Brain microvascular endothelial cell (primary cell): ENCODE measurements at regions not wholly inside any gene's neighbourhood (a gene's known extent, or its start where the extent isn't known, plus 50 kb on each side); places are given as distances from the start of the nearest gene placed in this dataset.
A peak's percentile ranks its signal among the peaks of the same experiment; 100 is the strongest.

Source experiments
- DNase-seq: peaks from one replicate; pipeline ENCODE4 v3.0.0-alpha.2; 2020
- H3K27ac ChIP-seq: fragments of 250-450 bp; sonication (Bioruptor Pico); 2 replicates; pipeline ENCODE4 v1.5.1; 2020; ENCODE audit warnings: mild to moderate bottlenecking, moderate library complexity
- H3K27me3 ChIP-seq: fragments of 250-450 bp; sonication (Bioruptor Pico); replicated peaks from 2 replicates; pipeline ENCODE4 v1.5.1; 2020; ENCODE audit warnings: mild to moderate bottlenecking
- H3K36me3 ChIP-seq: fragments of 250-450 bp; sonication (Bioruptor Pico); replicated peaks from 2 replicates; pipeline ENCODE4 v1.5.1; 2020; ENCODE audit warnings: mild to moderate bottlenecking
- H3K4me3 ChIP-seq: 2 replicates; pipeline ENCODE4 v1.5.1; 2011; ENCODE audit warnings: low read depth, mild to moderate bottlenecking, control low read depth, low read length, moderate library complexity
- CTCF ChIP-seq: IDR thresholded peaks from 2 replicates; pipeline ENCODE4 v1.5.1; 2011; ENCODE audit warnings: low read depth, mild to moderate bottlenecking, moderate library complexity, low read length, control low read depth, inconsistent platforms; ENCODE audit errors: missing control alignments
- in situ Hi-C: cut with HindIII; loops from 2 replicates; pipeline ENCODE4 v1.10.0; 2017; ENCODE audit warnings: low sequenced_read_pairs, low pct_ligation_motif_present

GRCh38 chr2:226664661-226665060, 135.0 kb downstream of the IRS1 start:
- H3K36me3 ChIP-seq = no peaks in the 10 kb centered on the region
- H3K27me3 ChIP-seq = no peaks in the 10 kb centered on the region
- H3K4me3 ChIP-seq = no peak overlapping the region
- no peak for TF ChIP-seq CTCF
- no peak overlapping the region for H3K27ac ChIP-seq
- in situ Hi-C loops = no loop called here
- no peak for DNase-seq

- Histone ChIP-seq H3K27me3 (no peaks in the 10 kb centered on the region), H3K36me3 (no peaks in the 10 kb centered on the region), H3K4me3 (no peak overlapping the region), H3K27ac (no peak overlapping the region)
- in situ Hi-C loops = no loop called here
- no peak for TF ChIP-seq CTCF
- DNase-seq = no peak
Observed at GRCh38 chr2:226664140-226664539, 135.5 kb downstream of the IRS1 start.

GRCh38 chr2:226661789-226662545, 137.7 kb downstream of the IRS1 start:
- peak overlapping the region; percentile 75 for H3K27ac ChIP-seq
- TF ChIP-seq CTCF = no peak
- no peaks in the 10 kb centered on the region for H3K36me3 ChIP-seq
- no peak overlapping the region for H3K4me3 ChIP-seq
- peak; percentile 95 for DNase-seq
- in situ Hi-C loops = no loop called here
- H3K27me3 ChIP-seq = no peaks in the 10 kb centered on the region

- TF ChIP-seq CTCF = no peak
- no peak overlapping the region for H3K4me3 ChIP-seq
- no peaks in the 10 kb centered on the region for H3K36me3 ChIP-seq
- in situ Hi-C loops = no loop called here
- DNase-seq = peak; percentile 56
- H3K27me3 ChIP-seq = no peaks in the 10 kb centered on the region
- peak overlapping the region; percentile 42 for H3K27ac ChIP-seq
Observed at GRCh38 chr2:226660526-226660925, 139.1 kb downstream of the IRS1 start.

GRCh38 chr2:226660124-226660523, 139.5 kb downstream of the IRS1 start:
- Histone ChIP-seq H3K4me3 (no peak overlapping the region), H3K36me3 (no peaks in the 10 kb centered on the region), H3K27me3 (no peaks in the 10 kb centered on the region), H3K27ac (peak overlapping the region; percentile 42)
- DNase-seq = no peak
- no peak for TF ChIP-seq CTCF
- in situ Hi-C loops = no loop called here

- in situ Hi-C loops = no loop called here
- TF ChIP-seq CTCF = no peak
- Histone ChIP-seq H3K4me3 (no peak overlapping the region), H3K27me3 (no peaks in the 10 kb centered on the region), H3K27ac (no peak overlapping the region), H3K36me3 (no peaks in the 10 kb centered on the region)
- DNase-seq = no peak
Observed at GRCh38 chr2:226659410-226659809, 140.2 kb downstream of the IRS1 start.
